SK-N-SH (cell line): ENCODE measurements at regions not wholly inside any gene's neighbourhood (a gene's known extent, or its start where the extent isn't known, plus 50 kb on each side); places are given as distances from the start of the nearest gene placed in this dataset.
A peak's percentile ranks its signal among the peaks of the same experiment; 100 is the strongest.

ENCODE experiments used
- CTCF ChIA-PET: fragments of 300-600, 350-600 bp; formaldehyde crosslinking; extraction: SDS; loops from one replicate; lab custom pipeline; 2021; lab: Yijun Ruan, JAX
- POLR2A ChIA-PET: fragments of 350-600 bp; sonication (Branson Sonifier 250); formaldehyde crosslinking; extraction: SDS; loops from one replicate; lab custom pipeline; 2020; ENCODE audit warnings: antibody characterized with exemption, inconsistent platforms; lab: Yijun Ruan, JAX
- DNase-seq: peaks from one replicate; pipeline ENCODE4 v3.0.0; 2012
- H2AFZ ChIP-seq: fragments of 200-600 bp; sonication (generic); 2 replicates; pipeline ENCODE4 v1.8.1; 2016; ENCODE audit warnings: antibody characterized with exemption, mild to moderate bottlenecking, low read depth
- H3F3A ChIP-seq: fragments of 200-600 bp; sonication (generic); replicated peaks from 2 replicates; pipeline ENCODE3; 2016; ENCODE audit warnings: antibody characterized with exemption, mild to moderate bottlenecking; ENCODE audit not compliant: insufficient read depth
- H3K27ac ChIP-seq, 2 experiments: fragments of 200-500 bp in 1 of 2; fragments of 200-600 bp in 1 of 2; sonication (Bioruptor generic) in 1 of 2; sonication (generic), shearing (Covaris generic) in 1 of 2; 2 replicates each; pipeline versions ENCODE4 v1.5.1 to v1.6.1; 2014 to 2016; ENCODE audit warnings: low read depth in 2 of 2, inconsistent platforms in 1 of 2, low read length in 1 of 2, mild to moderate bottlenecking in 1 of 2, mixed read lengths in 1 of 2
- H3K27me3 ChIP-seq: fragments of 200-600 bp; sonication (generic), shearing (Covaris generic); 2 replicates; pipeline ENCODE4 v1.6.1; 2016; ENCODE audit warnings: mixed run types; ENCODE audit not compliant: insufficient read depth
- H3K36me3 ChIP-seq, 2 experiments: fragments of 200-500 bp in 1 of 2; fragments of 200-600 bp in 1 of 2; sonication (Bioruptor generic) in 1 of 2; sonication (generic) in 1 of 2; replicated peaks in 1 of 2; 2 replicates each; pipeline versions ENCODE3 to v1.5.1; 2014 to 2016; ENCODE audit warnings: low read length in 1 of 2, mild to moderate bottlenecking in 1 of 2; ENCODE audit not compliant: insufficient read depth in 2 of 2, control insufficient read depth in 1 of 2
- H3K4me1 ChIP-seq, 2 experiments: fragments of 200-500 bp in 1 of 2; fragments of 200-600 bp in 1 of 2; sonication (Bioruptor generic) in 1 of 2; sonication (generic), shearing (Covaris generic) in 1 of 2; 2 replicates each; pipeline versions ENCODE4 v1.5.1 to v1.6.1; 2014 to 2016; ENCODE audit warnings: low read depth in 1 of 2, low read length in 1 of 2, mixed run types in 1 of 2; ENCODE audit not compliant: insufficient read depth in 2 of 2, control insufficient read depth in 1 of 2
- H3K4me2 ChIP-seq: fragments of 200-600 bp; sonication (generic), shearing (Covaris generic); 2 replicates; pipeline ENCODE4 v1.6.1; 2017; ENCODE audit warnings: mixed run types
- H3K4me3 ChIP-seq, 2 experiments: fragments of 200-500 bp in 1 of 2; fragments of 200-600 bp in 1 of 2; sonication (Bioruptor generic) in 1 of 2; sonication (generic), shearing (Covaris generic) in 1 of 2; 2 replicates each; pipeline versions ENCODE4 v1.5.1 to v1.8.1; 2014 to 2016; ENCODE audit warnings: low read depth in 2 of 2, inconsistent platforms in 1 of 2, low read length in 1 of 2, mild to moderate bottlenecking in 1 of 2, mixed read lengths in 1 of 2, moderate library complexity in 1 of 2
- H3K79me2 ChIP-seq: fragments of 200-600 bp; sonication (generic); 2 replicates; pipeline ENCODE4 v1.8.1; 2017; ENCODE audit warnings: mild to moderate bottlenecking; ENCODE audit not compliant: insufficient read depth
- H3K9ac ChIP-seq: fragments of 200-600 bp; sonication (generic); 2 replicates; pipeline ENCODE4 v1.6.1; 2017; ENCODE audit warnings: mixed run types
- H3K9me2 ChIP-seq: fragments of 200-600 bp; sonication (generic); 2 replicates; pipeline ENCODE4 v1.6.1; 2017; ENCODE audit warnings: mixed run types
- H3K9me3 ChIP-seq: fragments of 200-600 bp; sonication (generic); 2 replicates; pipeline ENCODE4 v1.6.1; 2017; ENCODE audit warnings: mixed run types, mild to moderate bottlenecking, moderate library complexity
- H4K20me1 ChIP-seq: fragments of 200-600 bp; sonication (generic); 2 replicates; pipeline ENCODE4 v1.6.1; 2017; ENCODE audit warnings: mild to moderate bottlenecking, mixed run types; ENCODE audit not compliant: insufficient read depth
- CHD2 ChIP-seq: fragments of 150-350 bp; IDR thresholded peaks from 2 replicates; pipeline ENCODE4 v1.6.1; 2018; ENCODE audit warnings: low read length; ENCODE audit not compliant: partially characterized antibody
- ELF1 ChIP-seq: IDR thresholded peaks from 2 replicates; pipeline ENCODE4 v1.4.0; 2012
- EP300 ChIP-seq, 2 experiments: IDR thresholded peaks; 2 replicates each; pipeline versions ENCODE4 v1.4.0 to v1.6.1; 2012; ENCODE audit warnings: borderline replicate concordance in 1 of 2, low read depth in 1 of 2, low read length in 1 of 2
- EZH2phosphoT487 ChIP-seq: fragments of 200-600 bp; sonication (generic); IDR thresholded peaks from 2 replicates; pipeline ENCODE4 v1.6.1; 2017; ENCODE audit warnings: low read depth, mixed run types, mild to moderate bottlenecking, antibody characterized with exemption, moderate library complexity, borderline replicate concordance
- FOSL2 ChIP-seq: IDR thresholded peaks from 2 replicates; pipeline ENCODE4 v1.4.0; 2012; ENCODE audit warnings: low read depth, mild to moderate bottlenecking, moderate library complexity, borderline replicate concordance
- FOXJ3 ChIP-seq: sonication (generic); formaldehyde crosslinking; IDR thresholded peaks from 2 replicates; pipeline ENCODE4 v1.5.1; 2020; ENCODE audit warnings: mild to moderate bottlenecking, missing genetic modification reagents
- GABPA ChIP-seq: IDR thresholded peaks from 2 replicates; pipeline ENCODE4 v1.4.0; 2012; ENCODE audit warnings: low read depth, mild to moderate bottlenecking
- GATA2 ChIP-seq: sonication (generic); formaldehyde crosslinking; IDR thresholded peaks from 2 replicates; pipeline ENCODE4 v1.5.0; 2020; ENCODE audit warnings: mild to moderate bottlenecking, missing genetic modification reagents
- MEF2A ChIP-seq: IDR thresholded peaks from 2 replicates; pipeline ENCODE4 v1.4.0; 2012; ENCODE audit warnings: low read depth, borderline replicate concordance
- RCOR1 ChIP-seq: fragments of 150-350 bp; IDR thresholded peaks from 2 replicates; pipeline ENCODE4 v1.6.1; 2017; ENCODE audit warnings: antibody characterized with exemption, low read length
- SIN3A ChIP-seq: IDR thresholded peaks from 2 replicates; pipeline ENCODE4 v1.6.1; 2012; ENCODE audit warnings: low read depth, mild to moderate bottlenecking, low read length, moderate library complexity, borderline replicate concordance
- TCF12 ChIP-seq: IDR thresholded peaks from 2 replicates; pipeline ENCODE4 v1.4.0; 2012
- USF1 ChIP-seq: IDR thresholded peaks from 2 replicates; pipeline ENCODE4 v1.4.0; 2012; ENCODE audit warnings: low read depth, borderline replicate concordance
- YY1 ChIP-seq: IDR thresholded peaks from 2 replicates; pipeline ENCODE4 v1.4.0; 2012; ENCODE audit warnings: low read depth, mild to moderate bottlenecking
- ZBTB33 ChIP-seq: IDR thresholded peaks from 2 replicates; pipeline ENCODE4 v1.4.0; 2012; ENCODE audit warnings: low read depth, borderline replicate concordance
- WGBS: methylation state at CpG from one replicate; pipeline ENCODE4 v1.1.6; 2017; ENCODE audit warnings: low lambda C conversion rate; 5-methylcytosine and 5-hydroxymethylcytosine counted together

- Histone ChIP-seq H3K4me3 (no peak overlapping the region), H3K9me3 (no peaks in the 10 kb centered on the region), H3K4me2 (no peak overlapping the region), H2AFZ (no peak overlapping the region), H3K27me3 (no peaks in the 10 kb centered on the region), H3K9ac (no peak overlapping the region), H3K9me2 (no peaks in the 10 kb centered on the region), H3K79me2 (no peaks in the 10 kb centered on the region), H3K4me1 (no peaks in the 10 kb centered on the region), H3F3A (no peaks in the 10 kb centered on the region), H3K36me3 (no peaks in the 10 kb centered on the region), H3K27ac (no peak overlapping the region), H4K20me1 (no peaks in the 10 kb centered on the region)
- ChIA-PET CTCF (no interaction called here), POLR2A (no interaction called here)
- WGBS = 8% methylated on average over 1 of the region's 1 CpG
- TF ChIP-seq SIN3A = no peak
- TF ChIP-seq FOXJ3 (CRISPR knock-in tag) = no peak
- no peak for TF ChIP-seq ELF1
- TF ChIP-seq RCOR1 = no peak
- TF ChIP-seq USF1 = no peak
- TF ChIP-seq MEF2A = no peak
- no peak for TF ChIP-seq EZH2phosphoT487
- TF ChIP-seq CHD2 = no peak
- no peak for TF ChIP-seq TCF12
- no peak for DNase-seq
Measured at GRCh38 chr18:53735526-53735925, 488.9 kb downstream of the MBD2 start.

GRCh38 chr18:53715243-53715853 is 509.1 kb downstream of the MBD2 start:
- ChIA-PET CTCF (interaction anchor here (0.5 to 1.0 kb wide), 5 partner anchors 8 to 1371 kb away, joined by 3 read pairs; no protein-coding TSS in a partner anchor), POLR2A (no interaction called here)
- Histone ChIP-seq H3K27me3 (no peaks in the 10 kb centered on the region), H3K27ac (no peak overlapping the region; a peak in 1 of 4 replicates), H3K9me2 (0 out of 2 replicates have a peak, but pooled peaks cover 3% of the 10 kb centered on the region), H3K4me3 (no peak overlapping the region), H3K4me2 (no peak overlapping the region), H3K4me1 (peaks cover 0 to 5% of the 10 kb centered on the region in 2 experiments; a peak in 2 of 4 replicates), H3K79me2 (no peaks in the 10 kb centered on the region), H3K36me3 (no peaks in the 10 kb centered on the region), H3F3A (no peaks in the 10 kb centered on the region), H3K9me3 (no peaks in the 10 kb centered on the region), H2AFZ (no peak overlapping the region), H3K9ac (no peak overlapping the region), H4K20me1 (no peaks in the 10 kb centered on the region)
- no peak for DNase-seq
- peak; percentile 64; the same call in 1 of the 2 replicates for TF ChIP-seq RCOR1
- peak; percentile 27 for TF ChIP-seq CHD2
- no peak for TF ChIP-seq FOXJ3 (CRISPR knock-in tag)
- no peak for TF ChIP-seq EZH2phosphoT487
- TF ChIP-seq EP300 (IDR thresholded peaks at IDR 0.05; ENCODE audit: borderline replicate concordance in 1 of 2, low read depth in 1 of 2, low read length in 1 of 2) = peak in 1 of 2 experiments; percentile 76; a peak in 2 of 4 replicates
- TF ChIP-seq TCF12 = no peak
- WGBS = 4% methylated on average over 3 of the region's 3 CpGs

GRCh38 chr18:53710080-53710479 is 514.4 kb downstream of the MBD2 start:
- Histone ChIP-seq H3K9ac (no peak overlapping the region), H3F3A (no peaks in the 10 kb centered on the region), H2AFZ (no peak overlapping the region), H3K27me3 (no peaks in the 10 kb centered on the region), H3K27ac (no peak overlapping the region), H3K4me1 (peaks cover 0 to 4% of the 10 kb centered on the region in 2 experiments; a peak in 2 of 4 replicates), H3K9me2 (no peaks in the 10 kb centered on the region), H3K79me2 (no peaks in the 10 kb centered on the region), H3K9me3 (no peaks in the 10 kb centered on the region), H3K36me3 (no peaks in the 10 kb centered on the region), H4K20me1 (no peaks in the 10 kb centered on the region), H3K4me3 (no peak overlapping the region), H3K4me2 (no peak overlapping the region)
- DNase-seq = no peak
- ChIA-PET CTCF (interaction anchor here (2.2 kb wide), 1 partner anchor 11 kb away, joined by 11 read pairs; no protein-coding TSS in a partner anchor), POLR2A (no interaction called here)
- TF ChIP-seq FOSL2 (no peak), YY1 (no peak), CHD2 (no peak), GABPA (no peak), GATA2 (no peak), ZBTB33 (no peak)
- WGBS = 19% methylated on average over 2 of the region's 2 CpGs
